GM23338 (cell line): ENCODE measurements at regions not wholly inside any gene's neighbourhood (a gene's known extent, or its start where the extent isn't known, plus 50 kb on each side); places are given as distances from the start of the nearest gene placed in this dataset.

Experiments used
- ATAC-seq: fragments of 200-7000 bp; cut with Tn5 transposase; 3 replicates; pipeline ENCODE4 v1.9.1; 2020
- DNase-seq: peaks from one replicate; pipeline ENCODE4 v3.0.0-alpha.2; 2015; ENCODE audit warnings: low spot score
- H2AFZ ChIP-seq: fragments of 200-600 bp; sonication (generic); 2 replicates; pipeline ENCODE4 v1.8.0; 2016; ENCODE audit warnings: antibody characterized with exemption, mild to moderate bottlenecking, moderate library complexity
- H3F3A ChIP-seq: fragments of 200-600 bp; sonication (generic); replicated peaks from 2 replicates; pipeline ENCODE4 v1.8.0; 2017; ENCODE audit warnings: antibody characterized with exemption, mixed run types, low read depth
- H3K27ac ChIP-seq: fragments of 200-600 bp; sonication (generic); 2 replicates; pipeline ENCODE4 v1.6.1; 2016; ENCODE audit warnings: low read depth
- H3K27me3 ChIP-seq: fragments of 200-600 bp; sonication (generic); 2 replicates; pipeline ENCODE4 v1.8.0; 2016; ENCODE audit warnings: mild to moderate bottlenecking, mixed run types, moderate library complexity; ENCODE audit not compliant: insufficient read depth
- H3K36me3 ChIP-seq: fragments of 200-600 bp; sonication (generic); 2 replicates; pipeline ENCODE4 v1.8.0; 2016; ENCODE audit warnings: mild to moderate bottlenecking; ENCODE audit not compliant: insufficient read depth
- H3K4me1 ChIP-seq: fragments of 200-600 bp; sonication (generic); 2 replicates; pipeline ENCODE4 v1.8.0; 2016; ENCODE audit warnings: mild to moderate bottlenecking, moderate library complexity; ENCODE audit not compliant: insufficient read depth
- H3K4me2 ChIP-seq: fragments of 200-600 bp; sonication (generic); 2 replicates; pipeline ENCODE4 v1.7.1; 2017; ENCODE audit warnings: mixed run types
- H3K4me3 ChIP-seq: fragments of 200-600 bp; sonication (generic); 2 replicates; pipeline ENCODE4 v1.6.1; 2016; ENCODE audit warnings: mixed run types
- H3K79me2 ChIP-seq: fragments of 200-600 bp; sonication (generic); replicated peaks from 2 replicates; pipeline ENCODE4 v1.8.0; 2017; ENCODE audit warnings: mild to moderate bottlenecking; ENCODE audit not compliant: insufficient read depth
- H3K9me2 ChIP-seq: fragments of 200-600 bp; sonication (generic); 2 replicates; pipeline ENCODE4 v1.8.0; 2017; ENCODE audit not compliant: insufficient read depth
- H4K20me1 ChIP-seq: fragments of 200-600 bp; sonication (generic); replicated peaks from 2 replicates; pipeline ENCODE4 v1.8.0; 2017; ENCODE audit warnings: mild to moderate bottlenecking; ENCODE audit not compliant: insufficient read depth
- H3K27ac Mint-ChIP-seq: 2 replicates; pipeline ENCODE4 v1.8.0; 2020; ENCODE audit warnings: inconsistent platforms, mild to moderate bottlenecking, moderate library complexity, mixed read lengths
- H3K27me3 Mint-ChIP-seq: 3 replicates; pipeline ENCODE4 v1.8.0; 2022; ENCODE audit warnings: low read depth, mild to moderate bottlenecking, moderate library complexity, mixed read lengths, inconsistent platforms; ENCODE audit not compliant: insufficient read depth, poor library complexity
- H3K36me3 Mint-ChIP-seq: 3 replicates; pipeline ENCODE4 v1.8.0; 2021; ENCODE audit warnings: low read depth, mild to moderate bottlenecking, inconsistent platforms, moderate library complexity, mixed read lengths
- H3K4me1 Mint-ChIP-seq: 3 replicates; pipeline ENCODE4 v1.8.0; 2020; ENCODE audit warnings: mild to moderate bottlenecking, inconsistent platforms, mixed read lengths
- H3K4me3 Mint-ChIP-seq: 3 replicates; pipeline ENCODE4 v1.8.0; 2021; ENCODE audit warnings: moderate library complexity, mild to moderate bottlenecking, inconsistent platforms, mixed read lengths
- H3K9me3 Mint-ChIP-seq: 3 replicates; pipeline ENCODE4 v1.8.0; 2020; ENCODE audit warnings: moderate library complexity, mild to moderate bottlenecking, inconsistent platforms, mixed read lengths
- CREB1 ChIP-seq: fragments of 250-450 bp; sonication (Bioruptor Pico); IDR thresholded peaks from 2 replicates; pipeline ENCODE4 v1.5.0; 2020; ENCODE audit warnings: low read depth, mild to moderate bottlenecking, moderate library complexity
- EZH2 ChIP-seq: fragments of 200-600 bp; sonication (generic); IDR thresholded peaks from one replicate; pipeline ENCODE4 v1.8.0; 2017; ENCODE audit warnings: antibody characterized with exemption, mild to moderate bottlenecking, low read depth; ENCODE audit not compliant: unreplicated experiment
- EZH2phosphoT487 ChIP-seq: fragments of 200-600 bp; sonication (generic); IDR thresholded peaks from one replicate; pipeline ENCODE4 v1.8.1; 2018; ENCODE audit warnings: antibody characterized with exemption; ENCODE audit not compliant: unreplicated experiment
- NANOG ChIP-seq: IDR thresholded peaks from 2 replicates; pipeline ENCODE4 v1.6.1; 2016; ENCODE audit warnings: antibody characterized with exemption, borderline replicate concordance
- POLR2AphosphoS5 ChIP-seq: IDR thresholded peaks from 2 replicates; pipeline ENCODE4 v1.6.1; 2016; ENCODE audit warnings: antibody characterized with exemption, low read depth
- REST ChIP-seq: IDR thresholded peaks from one replicate; pipeline ENCODE4 v1.6.1; 2018; ENCODE audit warnings: antibody characterized with exemption; ENCODE audit not compliant: unreplicated experiment
- STAT1 ChIP-seq: IDR thresholded peaks from one replicate; pipeline ENCODE4 v1.6.1; 2016; ENCODE audit warnings: antibody characterized with exemption; ENCODE audit not compliant: unreplicated experiment
- ZNF462 ChIP-seq: fragments of 250-450 bp; sonication (Bioruptor Pico); IDR thresholded peaks from 2 replicates; pipeline ENCODE4 v1.5.0; 2020; ENCODE audit warnings: mild to moderate bottlenecking, moderate library complexity
- TF ChIP-seq, protein P1 (sequence below): IDR thresholded peaks from 2 replicates; pipeline ENCODE4 v1.6.1; 2016; ENCODE audit warnings: antibody characterized with exemption

DNA sequence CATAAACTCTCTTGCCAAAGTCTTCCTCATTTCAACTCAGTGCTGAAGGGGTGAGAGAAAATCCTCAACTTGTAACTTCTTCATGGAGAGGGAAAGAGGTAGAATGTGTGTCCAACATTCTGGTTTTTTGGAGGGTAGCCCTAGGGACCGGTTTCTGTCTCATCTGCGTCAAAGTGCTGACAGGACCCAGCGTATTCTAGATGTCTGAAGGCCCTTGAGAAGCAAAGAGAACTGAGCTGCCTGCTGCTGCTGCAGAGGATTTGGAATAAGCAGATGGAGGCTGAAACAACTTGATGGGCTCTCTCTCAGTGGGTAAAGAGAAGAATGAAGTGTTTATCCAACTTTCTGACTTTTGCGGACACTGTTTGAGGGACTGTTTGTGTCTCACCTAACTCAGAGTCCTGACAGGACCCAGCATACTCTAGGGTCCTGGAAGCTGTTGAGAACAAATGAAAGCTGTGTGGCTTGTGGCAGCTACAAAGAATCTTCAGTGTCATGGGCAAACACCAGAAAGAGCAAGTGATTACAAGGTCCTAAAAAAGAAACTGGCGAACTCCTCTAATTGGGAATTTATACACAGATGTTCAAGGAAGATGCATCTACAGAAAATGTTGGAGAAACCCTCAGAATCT, 174.4 kb downstream of the SI start (continued):
- TF ChIP-seq ZNF462 (CRISPR knock-in tag) (no peak), STAT1 (no peak), EZH2 (no peak)
- TF ChIP-seq, protein P1, sequence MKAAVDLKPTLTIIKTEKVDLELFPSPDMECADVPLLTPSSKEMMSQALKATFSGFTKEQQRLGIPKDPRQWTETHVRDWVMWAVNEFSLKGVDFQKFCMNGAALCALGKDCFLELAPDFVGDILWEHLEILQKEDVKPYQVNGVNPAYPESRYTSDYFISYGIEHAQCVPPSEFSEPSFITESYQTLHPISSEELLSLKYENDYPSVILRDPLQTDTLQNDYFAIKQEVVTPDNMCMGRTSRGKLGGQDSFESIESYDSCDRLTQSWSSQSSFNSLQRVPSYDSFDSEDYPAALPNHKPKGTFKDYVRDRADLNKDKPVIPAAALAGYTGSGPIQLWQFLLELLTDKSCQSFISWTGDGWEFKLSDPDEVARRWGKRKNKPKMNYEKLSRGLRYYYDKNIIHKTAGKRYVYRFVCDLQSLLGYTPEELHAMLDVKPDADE: no peak

DNA sequence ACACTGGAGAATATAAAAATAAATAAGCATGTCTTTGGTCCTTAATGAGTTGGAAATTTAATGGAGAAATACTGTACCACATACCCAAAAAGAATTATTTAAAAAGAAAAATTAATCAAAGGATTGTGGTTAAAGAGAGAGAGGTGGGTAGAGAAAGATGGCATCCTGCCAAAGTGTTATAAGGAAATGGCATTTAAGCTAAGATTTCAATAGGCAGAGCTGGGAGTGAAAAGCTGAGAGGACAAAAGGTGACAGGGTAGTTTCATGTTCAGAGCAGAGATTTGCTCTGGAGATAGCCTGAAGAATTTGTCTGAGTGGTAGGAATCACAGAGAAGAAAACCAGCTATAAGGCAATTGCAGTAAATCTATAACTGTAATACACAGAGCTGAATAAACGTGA, 181.0 kb downstream of the SI start:
- ATAC-seq: no peak
- TF ChIP-seq NANOG (no peak), REST (no peak), POLR2AphosphoS5 (no peak), EZH2 (no peak), STAT1 (no peak), EZH2phosphoT487 (no peak), CREB1 (CRISPR knock-in tag) (no peak)
- TF ChIP-seq, protein P1: no peak

More for the DNA sequence above, 181.0 kb downstream of the SI start:
- no peaks in the 10 kb centered on the region for H3K27me3 ChIP-seq
- no peaks in the 10 kb centered on the region for H3K36me3 ChIP-seq
- H3K27ac ChIP-seq: no peak overlapping the region
- no peak for DNase-seq
- no peak overlapping the region for H2AFZ ChIP-seq
- H3K4me1 Mint-ChIP-seq: no peaks in the 10 kb centered on the region
- no peak overlapping the region for H3K4me2 ChIP-seq
- H4K20me1 ChIP-seq: no peaks in the 10 kb centered on the region
- H3K4me3 ChIP-seq: no peak overlapping the region
- H3K4me1 ChIP-seq: no peaks in the 10 kb centered on the region
- no peak overlapping the region for H3K27ac Mint-ChIP-seq
- no peaks in the 10 kb centered on the region for H3K79me2 ChIP-seq
- no peaks in the 10 kb centered on the region for H3K36me3 Mint-ChIP-seq
- no peaks in the 10 kb centered on the region for H3K9me3 Mint-ChIP-seq
- no peaks in the 10 kb centered on the region for H3K27me3 Mint-ChIP-seq
- H3K4me3 Mint-ChIP-seq: no peak overlapping the region
- H3F3A ChIP-seq: no peaks in the 10 kb centered on the region
- H3K9me2 ChIP-seq: no peaks in the 10 kb centered on the region
